ENCODE measurements at regions not wholly inside any gene's neighbourhood (a gene's known extent, or its start where the extent isn't known, plus 50 kb on each side); places are given as distances from the start of the nearest gene placed in this dataset.

DNA sequence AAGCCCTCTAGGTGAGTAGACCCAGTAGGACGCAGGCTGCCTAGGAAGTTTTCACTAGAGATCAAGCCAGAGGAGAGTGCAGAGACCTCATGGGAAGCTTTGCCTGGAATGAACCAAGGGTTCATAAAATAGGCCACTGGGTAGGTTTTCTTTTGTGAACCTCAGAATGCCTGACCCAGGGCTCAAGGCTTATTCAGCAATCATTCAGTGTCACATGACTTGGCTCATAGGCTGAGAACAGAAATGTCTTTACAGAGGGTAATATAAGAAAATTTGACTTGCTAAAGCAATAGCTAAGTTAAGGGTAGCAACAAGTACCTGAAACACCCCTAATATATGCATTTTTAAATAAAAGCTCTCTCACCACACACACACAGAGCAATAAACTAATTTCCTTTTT, 132.6 kb downstream of the RAB38 start:
- H3K27ac ChIP-seq, result no peak overlapping the region
- H3K9me3 ChIP-seq, result no peaks in the 10 kb centered on the region
- no peak overlapping the region for H3K4me3 ChIP-seq
- no peaks in the 10 kb centered on the region for H3K36me3 ChIP-seq
- intact Hi-C loops (cut with DNase I), result no loop called here
- ATAC-seq (no peak), DNase-seq (no peak)
- no peak for TF ChIP-seq CTCF (IDR thresholded peaks at IDR 0.05)
- H3K27me3 ChIP-seq, result no peaks in the 10 kb centered on the region
- H3K4me1 ChIP-seq, result no peaks in the 10 kb centered on the region

GRCh38 chr11:88042238-88042637, 133.0 kb downstream of the RAB38 start:
- ATAC-seq, result no peak
- intact Hi-C loops (cut with DNase I), result no loop called here
- no peaks in the 10 kb centered on the region for H3K4me1 ChIP-seq
- H3K36me3 ChIP-seq, result no peaks in the 10 kb centered on the region
- H3K9me3 ChIP-seq, result no peaks in the 10 kb centered on the region
- H3K27ac ChIP-seq, result no peak overlapping the region
- DNase-seq, result no peak
- no peak for TF ChIP-seq CTCF (IDR thresholded peaks at IDR 0.05)
- H3K4me3 ChIP-seq, result no peak overlapping the region
- H3K27me3 ChIP-seq, result no peaks in the 10 kb centered on the region

DNA sequence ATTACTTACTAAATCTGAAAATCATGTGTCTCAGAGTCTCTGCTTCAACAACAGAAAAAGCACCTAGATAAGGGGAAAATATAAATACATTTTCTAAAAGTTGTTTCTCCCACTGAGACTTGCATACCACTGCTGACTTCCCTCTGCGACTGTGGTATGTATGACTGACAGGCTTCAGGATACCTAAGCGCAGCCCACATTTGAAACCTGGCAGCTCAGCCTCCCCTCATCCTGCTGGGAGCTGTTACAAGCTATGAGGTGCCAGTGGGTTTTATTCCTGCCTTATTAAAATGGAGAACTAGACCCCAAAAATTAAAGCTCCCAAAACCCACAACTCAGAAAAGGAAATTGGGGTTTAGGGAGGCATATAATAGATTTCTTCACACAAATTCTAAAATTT, 133.6 kb downstream of the RAB38 start:
- H3K27me3 ChIP-seq, result no peaks in the 10 kb centered on the region
- intact Hi-C loops (cut with DNase I), result no loop called here
- ATAC-seq (no peak), DNase-seq (no peak)
- no peak for TF ChIP-seq CTCF (IDR thresholded peaks at IDR 0.05)
- H3K4me1 ChIP-seq, result no peaks in the 10 kb centered on the region
- H3K9me3 ChIP-seq, result no peaks in the 10 kb centered on the region
- no peak overlapping the region for H3K27ac ChIP-seq
- H3K4me3 ChIP-seq, result no peak overlapping the region
- H3K36me3 ChIP-seq, result no peaks in the 10 kb centered on the region

GRCh38 chr11:88040148-88040496, 135.1 kb downstream of the RAB38 start:
- DNase-seq, result no peak
- H3K4me3 ChIP-seq, result no peak overlapping the region
- H3K36me3 ChIP-seq, result no peaks in the 10 kb centered on the region
- H3K27ac ChIP-seq, result no peak overlapping the region
- no peaks in the 10 kb centered on the region for H3K4me1 ChIP-seq
- TF ChIP-seq CTCF (IDR thresholded peaks at IDR 0.05), result no peak
- no peaks in the 10 kb centered on the region for H3K9me3 ChIP-seq
- no peak for ATAC-seq
- intact Hi-C loops (cut with DNase I), result no loop called here
- no peaks in the 10 kb centered on the region for H3K27me3 ChIP-seq

- no peaks in the 10 kb centered on the region for H3K36me3 ChIP-seq
- no peak for TF ChIP-seq CTCF (IDR thresholded peaks at IDR 0.05)
- H3K27ac ChIP-seq, result no peak overlapping the region
- H3K27me3 ChIP-seq, result no peaks in the 10 kb centered on the region
- intact Hi-C loops (cut with DNase I), result no loop called here
- ATAC-seq, result no peak
- DNase-seq, result no peak
- no peaks in the 10 kb centered on the region for H3K4me1 ChIP-seq
- no peak overlapping the region for H3K4me3 ChIP-seq
- no peaks in the 10 kb centered on the region for H3K9me3 ChIP-seq
Measured at GRCh38 chr11:88039476-88040147, 135.6 kb downstream of the RAB38 start.

DNA sequence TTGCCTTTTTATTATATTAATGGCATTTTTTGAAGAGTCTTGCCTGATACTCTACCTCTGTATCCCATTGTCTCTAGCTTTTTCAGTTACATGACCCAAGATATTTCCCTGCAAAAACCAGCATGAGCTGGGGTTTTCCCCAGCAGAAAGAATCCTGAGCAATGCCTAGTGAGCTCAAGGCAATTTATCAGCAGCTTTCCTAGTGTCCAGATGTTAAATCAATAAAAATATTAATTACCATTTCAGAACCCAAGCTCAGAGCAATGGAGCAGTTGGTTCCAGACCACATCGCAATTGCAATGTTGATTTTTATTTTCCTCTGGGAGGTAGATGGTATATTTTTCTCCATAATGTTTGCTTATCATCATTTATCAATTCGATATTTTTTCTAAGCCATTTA, 137.2 kb downstream of the RAB38 start:
- no peak for TF ChIP-seq CTCF (IDR thresholded peaks at IDR 0.05)
- Histone ChIP-seq H3K36me3 (no peaks in the 10 kb centered on the region), H3K27me3 (no peaks in the 10 kb centered on the region), H3K4me1 (no peaks in the 10 kb centered on the region), H3K27ac (no peak overlapping the region), H3K4me3 (no peak overlapping the region), H3K9me3 (no peaks in the 10 kb centered on the region)
- DNase-seq (no peak), ATAC-seq (no peak)
- intact Hi-C loops (cut with DNase I), result no loop called here

Measured in upper lobe of right lung (tissue), 1 donor.